ENCODE measurements at regions not wholly inside any gene's neighbourhood (a gene's known extent, or its start where the extent isn't known, plus 50 kb on each side); places are given as distances from the start of the nearest gene placed in this dataset.

- H3K4me3 ChIP-seq = no peak overlapping the region
- CTCF ChIA-PET (ENCODE audit: low intra/inter-chr PET ratio) = no interaction called here
- H3K36me3 ChIP-seq (ENCODE audit: control insufficient read depth, insufficient read depth, low read length) = no peaks in the 10 kb centered on the region
- no peak for ATAC-seq
- no peak for DNase-seq (ENCODE audit: extremely low read depth in 1 of 4, low spot score in 3 of 4)
- H3K4me1 ChIP-seq (replicated peaks in 1 of 2; ENCODE audit: control insufficient read depth in 2 of 2, insufficient read depth in 2 of 2, low read length in 2 of 2) = no peaks in the 10 kb centered on the region
- 6% methylated on average over 1 of the region's 1 CpG for WGBS (ENCODE audit: insufficient coverage, low coverage, missing lambda C conversion rate)
- H4K20me1 ChIP-seq (replicated peaks; ENCODE audit: control insufficient read depth, insufficient read depth, low read length) = no peaks in the 10 kb centered on the region
- no TSS peak for BruUV-seq (replicated peaks)
- in situ Hi-C loops (cut with MboI) (no loop called here), intact Hi-C loops (cut with micrococcal nuclease) (no loop called here)
- no peak overlapping the region for H3K4me2 ChIP-seq (ENCODE audit: insufficient read depth, low read length)
- no peaks in the 10 kb centered on the region for H3K9me3 ChIP-seq (replicated peaks; ENCODE audit: control insufficient read depth, insufficient read depth, low read depth, low read length)
- POLR2A ChIA-PET = no interaction called here
- no peak overlapping the region for H2AFZ ChIP-seq (ENCODE audit: low read depth, low read length)
- H3K27ac ChIP-seq (ENCODE audit: extremely low read depth, low read depth, low read length) = no peak overlapping the region
- H3K79me2 ChIP-seq (ENCODE audit: control insufficient read depth, insufficient read depth, low read length) = no peaks in the 10 kb centered on the region
- TF ChIP-seq ZNF282 (CRISPR knock-in tag; IDR thresholded peaks at IDR 0.05) (no peak), ZNF316 (IDR thresholded peaks at IDR 0.05) (peak; percentile 77), C11orf30 (IDR thresholded peaks at IDR 0.05; ENCODE audit: low read depth) (0 out of 2 replicates have a peak, but pooled peaks have one; percentile 36)
- no peak for FAIRE-seq
- no peaks in the 10 kb centered on the region for H3K27me3 ChIP-seq (ENCODE audit: control insufficient read depth in 2 of 2, insufficient read depth in 2 of 2, low read length in 2 of 2)
- H3K9me1 ChIP-seq (ENCODE audit: control insufficient read depth, insufficient read depth, low read length) = no peaks in the 10 kb centered on the region
- no peak overlapping the region for H3K9ac ChIP-seq (ENCODE audit: insufficient read depth in 1 of 2, low read depth in 2 of 2, low read length in 2 of 2)
Observed at GRCh38 chr2:187261705-187262104, 186.3 kb downstream of the CALCRL start.

- BruUV-seq (replicated peaks) = no TSS peak
- WGBS (ENCODE audit: insufficient coverage, low coverage, missing lambda C conversion rate) = 29% methylated on average over 10 of the region's 10 CpGs
- TF ChIP-seq ESRRA (IDR thresholded peaks at IDR 0.05; ENCODE audit: borderline replicate concordance, low read depth) = no peak
- TF ChIP-seq XRCC3 (IDR thresholded peaks at IDR 0.05) = no peak
- TF ChIP-seq CLOCK (CRISPR knock-in tag; IDR thresholded peaks at IDR 0.05; ENCODE audit: borderline replicate concordance) = no peak
- TF ChIP-seq ZNF655 (CRISPR knock-in tag; IDR thresholded peaks at IDR 0.05) = no peak
- no peak for TF ChIP-seq ZMIZ1 (IDR thresholded peaks at IDR 0.05; ENCODE audit: low read depth in 2 of 2, low read length in 2 of 2)
- TF ChIP-seq HLTF (IDR thresholded peaks at IDR 0.05) = no peak
- no peak for TF ChIP-seq RBM15 (IDR thresholded peaks at IDR 0.05; ENCODE audit: insufficient read depth, low read length)
Observed at GRCh38 chr2:187252063-187252462, 196.0 kb downstream of the CALCRL start.

More at GRCh38 chr2:187252063-187252462, 196.0 kb downstream of the CALCRL start:
- Histone ChIP-seq H3K9me3 (replicated peaks; ENCODE audit: control insufficient read depth, insufficient read depth, low read depth, low read length) (no peaks in the 10 kb centered on the region), H3K79me2 (ENCODE audit: control insufficient read depth, insufficient read depth, low read length) (no peaks in the 10 kb centered on the region), H3K4me2 (ENCODE audit: insufficient read depth, low read length) (no peak overlapping the region), H3K9ac (ENCODE audit: insufficient read depth in 1 of 2, low read depth in 2 of 2, low read length in 2 of 2) (no peak overlapping the region), H3K4me1 (replicated peaks in 1 of 2; ENCODE audit: control insufficient read depth in 2 of 2, insufficient read depth in 2 of 2, low read length in 2 of 2) (no peaks in the 10 kb centered on the region), H3K27me3 (ENCODE audit: control insufficient read depth in 2 of 2, insufficient read depth in 2 of 2, low read length in 2 of 2) (no peaks in the 10 kb centered on the region), H3K27ac (ENCODE audit: extremely low read depth, low read depth, low read length) (no peak overlapping the region), H3K4me3 (no peak overlapping the region), H4K20me1 (replicated peaks; ENCODE audit: control insufficient read depth, insufficient read depth, low read length) (no peaks in the 10 kb centered on the region), H2AFZ (ENCODE audit: low read depth, low read length) (no peak overlapping the region), H3K36me3 (ENCODE audit: control insufficient read depth, insufficient read depth, low read length) (no peaks in the 10 kb centered on the region), H3K9me1 (ENCODE audit: control insufficient read depth, insufficient read depth, low read length) (no peaks in the 10 kb centered on the region)
- DNase-seq (ENCODE audit: extremely low read depth in 1 of 4, low spot score in 3 of 4) (no peak), ATAC-seq (no peak), FAIRE-seq (no peak)
- in situ Hi-C loops (cut with MboI) = no loop called here
- ChIA-PET CTCF (ENCODE audit: low intra/inter-chr PET ratio) (no interaction called here), POLR2A (no interaction called here)
- intact Hi-C loops (cut with micrococcal nuclease) = no loop called here

Data from K562 (cell line).